Femur (tissue), 1 donor: ENCODE measurements at regions not wholly inside any gene's neighbourhood (a gene's known extent, or its start where the extent isn't known, plus 50 kb on each side); places are given as distances from the start of the nearest gene placed in this dataset.
"Not testable (repeated sequence)": the region's sequence is repeated elsewhere in the genome, so short reads cannot be mapped to it uniquely, and the experiment has no call there.

ENCODE experiments used
- DNase-seq: peaks from one replicate; pipeline ENCODE4 v3.0.0-alpha.2; 2017

GRCh38 chr3:118765636-118766305 is 268.9 kb downstream of the IGSF11 start:
- DNase-seq: no peak

GRCh38 chr3:118766306-118766669 is 268.4 kb downstream of the IGSF11 start:
- no peak for DNase-seq

- no peak for DNase-seq
Measured at GRCh38 chr3:118772036-118772435, 262.6 kb downstream of the IGSF11 start.

- DNase-seq: no peak
Measured at GRCh38 chr3:118772547-118773011, 262.1 kb downstream of the IGSF11 start.

GRCh38 chr3:118775021-118775420 is 259.6 kb downstream of the IGSF11 start:
- no peak for DNase-seq

GRCh38 chr3:118778201-118778600 is 256.4 kb downstream of the IGSF11 start:
- DNase-seq: no peak

- DNase-seq: no peak
Measured at GRCh38 chr3:118781232-118781631, 253.4 kb downstream of the IGSF11 start.

- DNase-seq: no peak
Measured at GRCh38 chr3:118781839-118782238, 252.8 kb downstream of the IGSF11 start.

GRCh38 chr3:118782755-118783202 is 251.9 kb downstream of the IGSF11 start:
- no peak for DNase-seq

- no peak for DNase-seq
Measured at GRCh38 chr3:118785415-118785814, 249.2 kb downstream of the IGSF11 start.

GRCh38 chr3:118791246-118791645 is 243.4 kb downstream of the IGSF11 start:
- DNase-seq: no peak

GRCh38 chr3:118792191-118792590 is 242.5 kb downstream of the IGSF11 start:
- DNase-seq: no peak

- no peak for DNase-seq
Measured at GRCh38 chr3:118793176-118793575, 241.5 kb downstream of the IGSF11 start.

GRCh38 chr3:118799303-118799702 is 235.3 kb downstream of the IGSF11 start:
- no peak for DNase-seq

GRCh38 chr3:118801899-118802298 is 232.7 kb downstream of the IGSF11 start:
- no peak for DNase-seq

- no peak for DNase-seq
Measured at GRCh38 chr3:118802325-118803095, 232.1 kb downstream of the IGSF11 start.

GRCh38 chr3:118803096-118803476 is 231.6 kb downstream of the IGSF11 start:
- DNase-seq: no peak

GRCh38 chr3:118805007-118805406 is 229.6 kb downstream of the IGSF11 start:
- no peak for DNase-seq

GRCh38 chr3:118806423-118806822 is 228.2 kb downstream of the IGSF11 start:
- no peak for DNase-seq

- DNase-seq: not testable (repeated sequence)
Measured at GRCh38 chr3:118807349-118807748, 227.3 kb downstream of the IGSF11 start.

GRCh38 chr3:118808723-118809122 is 225.9 kb downstream of the IGSF11 start:
- no peak for DNase-seq

- DNase-seq: no peak
Measured at GRCh38 chr3:118809696-118810498, 224.7 kb downstream of the IGSF11 start.

GRCh38 chr3:118810499-118811035 is 224.1 kb downstream of the IGSF11 start:
- DNase-seq: no peak
